HCT116 (cell line): ENCODE measurements at regions not wholly inside any gene's neighbourhood (a gene's known extent, or its start where the extent isn't known, plus 50 kb on each side); places are given as distances from the start of the nearest gene placed in this dataset.

Experiments
- ATAC-seq: fragments of 200-7000 bp; cut with Tn5 transposase; 2 replicates; pipeline ENCODE4 v1.9.1; 2020; ENCODE audit warnings: mild to moderate bottlenecking, moderate library complexity
- BruUV-seq: library from RNA; stranded (reverse); fragments of 400-500 nt; replicated peaks from 2 replicates; lab custom pipeline; 2021; lab: Mats Ljungman, UMichigan
- CTCF ChIA-PET: fragments of 300-600 bp; sonication (Branson Sonifier 250); formaldehyde crosslinking; loops from one replicate; lab custom pipeline; 2021; ENCODE audit warnings: antibody characterized with exemption; lab: Charles Lee
- POLR2A ChIA-PET: fragments of 300-600, 350-600 bp; sonication (Branson Sonifier 250); formaldehyde crosslinking; loops from one replicate; lab custom pipeline; 2021; ENCODE audit warnings: antibody characterized with exemption; lab: Charles Lee
- RAD21 ChIA-PET, 2 experiments: fragments of 300-600 bp; sonication (Branson Sonifier 250); formaldehyde crosslinking; loops; one replicate each; lab custom pipeline; 2023; ENCODE audit warnings: low total read pairs in 2 of 2; ENCODE audit not compliant: uncharacterized antibody in 2 of 2, unreplicated experiment in 2 of 2, low non-redundant PET in 1 of 2; lab: Charles Lee
- DNase-seq: peaks from one replicate; pipeline ENCODE4 v3.0.0-alpha.2; 2010; ENCODE audit warnings: low read depth, low spot score
- H2AFZ ChIP-seq: fragments of 200-600 bp; shearing (Covaris generic), sonication (generic); 2 replicates; pipeline ENCODE4 v1.6.1; 2017; ENCODE audit warnings: low read depth, mixed run types, mixed read lengths, antibody characterized with exemption, low read length; ENCODE audit not compliant: poor library complexity, severe bottlenecking
- H3K27ac ChIP-seq: 2 replicates; pipeline ENCODE4 v1.5.1; 2012; ENCODE audit warnings: low read depth, low read length
- H3K27me3 ChIP-seq: fragments of 200-600 bp; sonication (generic); 2 replicates; pipeline ENCODE4 v1.6.1; 2016; ENCODE audit warnings: mixed run types, low read length, mixed read lengths; ENCODE audit not compliant: insufficient read depth
- H3K36me3 ChIP-seq, 2 experiments: fragments of 200-500 bp in 1 of 2; fragments of 200-600 bp in 1 of 2; sonication (Bioruptor generic) in 1 of 2; sonication (generic) in 1 of 2; 2 replicates each; pipeline versions ENCODE4 v1.5.1 to v1.6.1; 2014 to 2016; ENCODE audit warnings: low read length in 2 of 2, inconsistent platforms in 1 of 2, mixed read lengths in 1 of 2, mixed run types in 1 of 2; ENCODE audit not compliant: insufficient read depth in 2 of 2, control insufficient read depth in 1 of 2
- H3K4me1 ChIP-seq, 2 experiments: fragments of 200-600 bp in 1 of 2; sonication (generic) in 1 of 2; 2 replicates each; pipeline versions ENCODE4 v1.5.1 to v1.6.1; 2012 to 2017; ENCODE audit warnings: low read length in 2 of 2, inconsistent platforms in 1 of 2, mild to moderate bottlenecking in 1 of 2, mixed read lengths in 1 of 2, mixed run types in 1 of 2, moderate library complexity in 1 of 2; ENCODE audit not compliant: insufficient read depth in 2 of 2, control insufficient read depth in 1 of 2
- H3K4me2 ChIP-seq: fragments of 200-600 bp; sonication (generic); 2 replicates; pipeline ENCODE4 v1.6.1; 2017; ENCODE audit warnings: mixed run types, low read length, mixed read lengths
- H3K4me3 ChIP-seq, 2 experiments: fragments of 200-600 bp in 1 of 2; sonication (generic) in 1 of 2; replicated peaks in 1 of 2; 2 replicates each; pipeline ENCODE4 v1.5.1; 2011 to 2016; ENCODE audit warnings: low read length in 2 of 2, control low read depth in 1 of 2, low read depth in 1 of 2, mild to moderate bottlenecking in 1 of 2, mixed read lengths in 1 of 2, mixed run types in 1 of 2
- H3K79me2 ChIP-seq: fragments of 200-600 bp; sonication (generic); 2 replicates; pipeline ENCODE4 v1.6.1; 2017; ENCODE audit warnings: mild to moderate bottlenecking, mixed run types, low read length, moderate library complexity, mixed read lengths; ENCODE audit not compliant: insufficient read depth
- H3K9ac ChIP-seq: fragments of 200-600 bp; sonication (generic); 2 replicates; pipeline ENCODE4 v1.6.1; 2016; ENCODE audit warnings: low read length, mixed read lengths
- H3K9me2 ChIP-seq: fragments of 200-600 bp; sonication (generic), shearing (Covaris generic); 2 replicates; pipeline ENCODE4 v1.6.1; 2017; ENCODE audit warnings: mixed run types, mild to moderate bottlenecking, moderate library complexity; ENCODE audit not compliant: insufficient read depth
- H3K9me3 ChIP-seq, 2 experiments: fragments of 200-500 bp in 1 of 2; fragments of 200-600 bp in 1 of 2; sonication (Bioruptor generic) in 1 of 2; sonication (generic) in 1 of 2; 2 replicates each; pipeline ENCODE4 v1.6.1; 2014 to 2017; ENCODE audit warnings: low read length in 2 of 2, mixed read lengths in 2 of 2, inconsistent platforms in 1 of 2, low read depth in 1 of 2, mild to moderate bottlenecking in 1 of 2, mixed run types in 1 of 2, moderate library complexity in 1 of 2; ENCODE audit not compliant: control insufficient read depth in 1 of 2, insufficient read depth in 1 of 2
- H4K20me1 ChIP-seq: fragments of 200-600 bp; sonication (generic), shearing (Covaris generic); 2 replicates; pipeline ENCODE4 v1.6.1; 2017; ENCODE audit warnings: mixed run types, mild to moderate bottlenecking, moderate library complexity; ENCODE audit not compliant: insufficient read depth
- CEBPB ChIP-seq: IDR thresholded peaks from 2 replicates; pipeline ENCODE4 v1.6.1; 2012; ENCODE audit warnings: low read depth
- ELF1 ChIP-seq: IDR thresholded peaks from 2 replicates; pipeline ENCODE4 v1.6.1; 2012; ENCODE audit warnings: low read depth, borderline replicate concordance
- EZH2 ChIP-seq: fragments of 200-600 bp; sonication (generic); IDR thresholded peaks from 2 replicates; pipeline ENCODE4 v1.6.1; 2017; ENCODE audit warnings: antibody characterized with exemption, mixed run types
- EZH2phosphoT487 ChIP-seq: fragments of 200-600 bp; IDR thresholded peaks from 2 replicates; pipeline ENCODE4 v1.6.1; 2018; ENCODE audit warnings: antibody characterized with exemption, borderline replicate concordance
- FOSL1 ChIP-seq: IDR thresholded peaks from 2 replicates; pipeline ENCODE4 v1.6.1; 2012; ENCODE audit warnings: low read depth
- JUND ChIP-seq: IDR thresholded peaks from 2 replicates; pipeline ENCODE4 v1.6.1; 2012
- POLR2A ChIP-seq: IDR thresholded peaks from 2 replicates; pipeline ENCODE4 v1.7.0; 2011; ENCODE audit warnings: borderline replicate concordance; ENCODE audit not compliant: insufficient read depth, insufficient read length; ENCODE audit errors: extremely low read depth
- RAD21 ChIP-seq: IDR thresholded peaks from 2 replicates; pipeline ENCODE4 v1.6.1; 2012; ENCODE audit warnings: low read depth, mild to moderate bottlenecking
- SIN3A ChIP-seq: IDR thresholded peaks from 2 replicates; pipeline ENCODE4 v1.6.1; 2012; ENCODE audit warnings: low read depth
- SRF ChIP-seq: IDR thresholded peaks from 2 replicates; pipeline ENCODE4 v1.6.1; 2012; ENCODE audit warnings: low read depth
- TCF7L2 ChIP-seq: IDR thresholded peaks from 2 replicates; pipeline ENCODE4 v1.7.0; 2011; ENCODE audit warnings: borderline replicate concordance, inconsistent platforms; ENCODE audit not compliant: insufficient read depth, insufficient read length; ENCODE audit errors: extremely low read depth
- YY1 ChIP-seq: IDR thresholded peaks from 2 replicates; pipeline ENCODE4 v1.6.1; 2011; ENCODE audit warnings: low read length, low read depth, moderate library complexity, mild to moderate bottlenecking; ENCODE audit not compliant: insufficient replicate concordance; ENCODE audit errors: extremely low read depth
- ZFX ChIP-seq: fragments of 450-650 bp; IDR thresholded peaks from 2 replicates; pipeline ENCODE4 v1.6.1; 2017
- intact Hi-C: fragments of 100-400 bp; cut with micrococcal nuclease; formaldehyde crosslinking; loops from 2 replicates; pipeline ENCODE4 v1.10.0; 2022
- TF ChIP-seq, protein P1 (sequence below): IDR thresholded peaks from 2 replicates; pipeline ENCODE4 v1.6.1; 2011; ENCODE audit warnings: mild to moderate bottlenecking, low read length, moderate library complexity; ENCODE audit not compliant: insufficient replicate concordance; ENCODE audit errors: extremely low read depth
- TF ChIP-seq, protein P2 (sequence below): IDR thresholded peaks from 2 replicates; pipeline ENCODE4 v1.6.1; 2012
- TF ChIP-seq, protein P3 (sequence below): IDR thresholded peaks from 2 replicates; pipeline ENCODE4 v1.6.1; 2012; ENCODE audit warnings: low read depth
- TF ChIP-seq, protein P4 (sequence below): IDR thresholded peaks from 2 replicates; pipeline ENCODE4 v1.6.1; 2012

DNA sequence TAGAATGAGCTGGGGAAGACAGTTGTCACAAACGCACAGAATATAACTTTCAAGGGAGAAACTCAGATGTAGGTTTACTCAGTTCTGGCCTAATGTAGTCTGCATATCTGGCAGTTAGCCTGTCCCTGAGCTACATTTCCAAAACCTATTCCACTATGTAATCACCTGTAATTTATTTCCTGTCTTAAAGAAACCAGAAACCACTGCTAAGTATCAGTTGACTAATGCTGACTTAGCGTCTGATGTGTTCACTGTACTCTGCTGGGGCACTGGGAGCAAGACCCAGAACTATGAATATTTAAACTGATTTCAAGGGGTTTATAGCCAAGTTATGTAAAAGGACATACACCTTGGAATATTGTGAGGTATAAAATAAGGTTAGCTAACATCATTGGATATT, 1995.2 kb upstream of the PIK3C3 start:
- CTCF ChIA-PET = no interaction called here
- no peaks in the 10 kb centered on the region for H3K9me2 ChIP-seq
- POLR2A ChIA-PET = no interaction called here
- H3K79me2 ChIP-seq = no peaks in the 10 kb centered on the region
- H3K9me3 ChIP-seq = no peaks in the 10 kb centered on the region
- H3K36me3 ChIP-seq = no peaks in the 10 kb centered on the region
- no peaks in the 10 kb centered on the region for H4K20me1 ChIP-seq
- H3K27ac ChIP-seq = no peak overlapping the region
- TF ChIP-seq TCF7L2 = no peak
- TF ChIP-seq EZH2 = no peak
- TF ChIP-seq ELF1 = no peak
- no peak for TF ChIP-seq CEBPB
- TF ChIP-seq, protein P1, sequence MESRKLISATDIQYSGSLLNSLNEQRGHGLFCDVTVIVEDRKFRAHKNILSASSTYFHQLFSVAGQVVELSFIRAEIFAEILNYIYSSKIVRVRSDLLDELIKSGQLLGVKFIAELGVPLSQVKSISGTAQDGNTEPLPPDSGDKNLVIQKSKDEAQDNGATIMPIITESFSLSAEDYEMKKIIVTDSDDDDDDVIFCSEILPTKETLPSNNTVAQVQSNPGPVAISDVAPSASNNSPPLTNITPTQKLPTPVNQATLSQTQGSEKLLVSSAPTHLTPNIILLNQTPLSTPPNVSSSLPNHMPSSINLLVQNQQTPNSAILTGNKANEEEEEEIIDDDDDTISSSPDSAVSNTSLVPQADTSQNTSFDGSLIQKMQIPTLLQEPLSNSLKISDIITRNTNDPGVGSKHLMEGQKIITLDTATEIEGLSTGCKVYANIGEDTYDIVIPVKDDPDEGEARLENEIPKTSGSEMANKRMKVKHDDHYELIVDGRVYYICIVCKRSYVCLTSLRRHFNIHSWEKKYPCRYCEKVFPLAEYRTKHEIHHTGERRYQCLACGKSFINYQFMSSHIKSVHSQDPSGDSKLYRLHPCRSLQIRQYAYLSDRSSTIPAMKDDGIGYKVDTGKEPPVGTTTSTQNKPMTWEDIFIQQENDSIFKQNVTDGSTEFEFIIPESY = no peak
- TF ChIP-seq POLR2A = no peak
- no peak for TF ChIP-seq RAD21
- no peak for TF ChIP-seq YY1
- TF ChIP-seq JUND = no peak
- TF ChIP-seq, protein P2, sequence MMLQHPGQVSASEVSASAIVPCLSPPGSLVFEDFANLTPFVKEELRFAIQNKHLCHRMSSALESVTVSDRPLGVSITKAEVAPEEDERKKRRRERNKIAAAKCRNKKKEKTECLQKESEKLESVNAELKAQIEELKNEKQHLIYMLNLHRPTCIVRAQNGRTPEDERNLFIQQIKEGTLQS = no peak
- no peak for TF ChIP-seq FOSL1
- TF ChIP-seq SRF = no peak
- TF ChIP-seq SIN3A = no peak
- TF ChIP-seq, protein P3, sequence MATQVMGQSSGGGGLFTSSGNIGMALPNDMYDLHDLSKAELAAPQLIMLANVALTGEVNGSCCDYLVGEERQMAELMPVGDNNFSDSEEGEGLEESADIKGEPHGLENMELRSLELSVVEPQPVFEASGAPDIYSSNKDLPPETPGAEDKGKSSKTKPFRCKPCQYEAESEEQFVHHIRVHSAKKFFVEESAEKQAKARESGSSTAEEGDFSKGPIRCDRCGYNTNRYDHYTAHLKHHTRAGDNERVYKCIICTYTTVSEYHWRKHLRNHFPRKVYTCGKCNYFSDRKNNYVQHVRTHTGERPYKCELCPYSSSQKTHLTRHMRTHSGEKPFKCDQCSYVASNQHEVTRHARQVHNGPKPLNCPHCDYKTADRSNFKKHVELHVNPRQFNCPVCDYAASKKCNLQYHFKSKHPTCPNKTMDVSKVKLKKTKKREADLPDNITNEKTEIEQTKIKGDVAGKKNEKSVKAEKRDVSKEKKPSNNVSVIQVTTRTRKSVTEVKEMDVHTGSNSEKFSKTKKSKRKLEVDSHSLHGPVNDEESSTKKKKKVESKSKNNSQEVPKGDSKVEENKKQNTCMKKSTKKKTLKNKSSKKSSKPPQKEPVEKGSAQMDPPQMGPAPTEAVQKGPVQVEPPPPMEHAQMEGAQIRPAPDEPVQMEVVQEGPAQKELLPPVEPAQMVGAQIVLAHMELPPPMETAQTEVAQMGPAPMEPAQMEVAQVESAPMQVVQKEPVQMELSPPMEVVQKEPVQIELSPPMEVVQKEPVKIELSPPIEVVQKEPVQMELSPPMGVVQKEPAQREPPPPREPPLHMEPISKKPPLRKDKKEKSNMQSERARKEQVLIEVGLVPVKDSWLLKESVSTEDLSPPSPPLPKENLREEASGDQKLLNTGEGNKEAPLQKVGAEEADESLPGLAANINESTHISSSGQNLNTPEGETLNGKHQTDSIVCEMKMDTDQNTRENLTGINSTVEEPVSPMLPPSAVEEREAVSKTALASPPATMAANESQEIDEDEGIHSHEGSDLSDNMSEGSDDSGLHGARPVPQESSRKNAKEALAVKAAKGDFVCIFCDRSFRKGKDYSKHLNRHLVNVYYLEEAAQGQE = no peak
- no peak for TF ChIP-seq ZFX
- TF ChIP-seq EZH2phosphoT487 = no peak
- TF ChIP-seq, protein P4, sequence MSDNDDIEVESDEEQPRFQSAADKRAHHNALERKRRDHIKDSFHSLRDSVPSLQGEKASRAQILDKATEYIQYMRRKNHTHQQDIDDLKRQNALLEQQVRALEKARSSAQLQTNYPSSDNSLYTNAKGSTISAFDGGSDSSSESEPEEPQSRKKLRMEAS = no peak
- no peaks in the 10 kb centered on the region for H3K27me3 ChIP-seq
- no peak overlapping the region for H3K4me2 ChIP-seq
- RAD21 ChIA-PET = no interaction called here
- DNase-seq (no peak), ATAC-seq (no peak)
- H2AFZ ChIP-seq = no peak overlapping the region
- no peaks in the 10 kb centered on the region for H3K4me1 ChIP-seq
- no peak overlapping the region for H3K9ac ChIP-seq
- intact Hi-C loops = no loop called here
- BruUV-seq = no TSS peak
- H3K4me3 ChIP-seq = no peak overlapping the region
